ENCODE measurements at regions not wholly inside any gene's neighbourhood (a gene's known extent, or its start where the extent isn't known, plus 50 kb on each side); places are given as distances from the start of the nearest gene placed in this dataset.
"Not testable (repeated sequence)": the region's sequence is repeated elsewhere in the genome, so short reads cannot be mapped to it uniquely, and the experiment has no call there.

- DNase-seq (ENCODE audit: low read depth), result no peak
These were observed 163.8 kb upstream of the SLC28A3 start for GRCh38 chr9:84504360-84504759.

GRCh38 chr9:84511651-84512050 is 157.9 kb upstream of the NTRK2 start:
- DNase-seq (ENCODE audit: low read depth), result no peak

- no peak for DNase-seq (ENCODE audit: low read depth)
These were observed 157.0 kb upstream of the NTRK2 start for GRCh38 chr9:84512493-84512892.

GRCh38 chr9:84513473-84513872 is 156.1 kb upstream of the NTRK2 start:
- no peak for DNase-seq (ENCODE audit: low read depth)

- no peak for DNase-seq (ENCODE audit: low read depth)
These were observed 155.6 kb upstream of the NTRK2 start for GRCh38 chr9:84513979-84514378.

GRCh38 chr9:84514421-84514820 is 155.1 kb upstream of the NTRK2 start:
- DNase-seq (ENCODE audit: low read depth), result no peak

- DNase-seq (ENCODE audit: low read depth), result no peak
These were observed 152.5 kb upstream of the NTRK2 start for GRCh38 chr9:84517026-84517425.

- DNase-seq (ENCODE audit: low read depth), result no peak
These were observed 150.1 kb upstream of the NTRK2 start for GRCh38 chr9:84519413-84519812.

- no peak for DNase-seq (ENCODE audit: low read depth)
These were observed 148.3 kb upstream of the NTRK2 start for GRCh38 chr9:84521208-84521607.

GRCh38 chr9:84526211-84526610 is 143.3 kb upstream of the NTRK2 start:
- not testable (repeated sequence) for DNase-seq (ENCODE audit: low read depth)

- not testable (repeated sequence) for DNase-seq (ENCODE audit: low read depth)
These were observed 142.3 kb upstream of the NTRK2 start for GRCh38 chr9:84527060-84527720.

GRCh38 chr9:84535973-84536372 is 133.6 kb upstream of the NTRK2 start:
- not testable (repeated sequence) for DNase-seq (ENCODE audit: low read depth)

GRCh38 chr9:84538879-84539278 is 130.7 kb upstream of the NTRK2 start:
- DNase-seq (ENCODE audit: low read depth), result no peak

- DNase-seq (ENCODE audit: low read depth), result no peak
These were observed 127.0 kb upstream of the NTRK2 start for GRCh38 chr9:84542554-84542953.

- no peak for DNase-seq (ENCODE audit: low read depth)
These were observed 115.4 kb upstream of the NTRK2 start for GRCh38 chr9:84554069-84554664.

GRCh38 chr9:84556556-84556955 is 113.0 kb upstream of the NTRK2 start:
- DNase-seq (ENCODE audit: low read depth), result no peak

GRCh38 chr9:84557751-84558150 is 111.8 kb upstream of the NTRK2 start:
- no peak for DNase-seq (ENCODE audit: low read depth)

GRCh38 chr9:84563691-84564090 is 105.8 kb upstream of the NTRK2 start:
- no peak for DNase-seq (ENCODE audit: low read depth)

- DNase-seq (ENCODE audit: low read depth), result no peak
These were observed 101.7 kb upstream of the NTRK2 start for GRCh38 chr9:84567805-84568204.

- no peak for DNase-seq (ENCODE audit: low read depth)
These were observed 98.9 kb upstream of the NTRK2 start for GRCh38 chr9:84570482-84571154.

- no peak for DNase-seq (ENCODE audit: low read depth)
These were observed 96.4 kb upstream of the NTRK2 start for GRCh38 chr9:84573083-84573482.

GRCh38 chr9:84575705-84576104 is 93.8 kb upstream of the NTRK2 start:
- no peak for DNase-seq (ENCODE audit: low read depth)

- no peak for DNase-seq (ENCODE audit: low read depth)
These were observed 85.7 kb upstream of the NTRK2 start for GRCh38 chr9:84583866-84584265.

- DNase-seq (ENCODE audit: low read depth), result no peak
These were observed 82.9 kb upstream of the NTRK2 start for GRCh38 chr9:84586662-84587061.
